Endothelial cell of umbilical vein (primary cell): ENCODE measurements at regions not wholly inside any gene's neighbourhood (a gene's known extent, or its start where the extent isn't known, plus 50 kb on each side); places are given as distances from the start of the nearest gene placed in this dataset.

Source experiments
- BruUV-seq: library from RNA; stranded (reverse); fragments of 400-500 nt; replicated peaks from 2 replicates; lab custom pipeline; 2021; lab: Mats Ljungman, UMichigan
- CTCF ChIA-PET: fragments of 300-600, 350-600 bp; sonication (Branson Sonifier 250); formaldehyde crosslinking; loops from one replicate; lab custom pipeline; 2021; ENCODE audit warnings: antibody characterized with exemption, inconsistent platforms; lab: Charles Lee
- POLR2A ChIA-PET: fragments of 300-600, 350-600 bp; sonication (Branson Sonifier 250); formaldehyde crosslinking; loops from one replicate; lab custom pipeline; 2021; ENCODE audit warnings: antibody characterized with exemption, inconsistent platforms; lab: Charles Lee
- DNase-seq: peaks from one replicate; pipeline ENCODE4 v3.0.0-alpha.2; 2011; ENCODE audit warnings: low read depth, low spot score
- FAIRE-seq: peaks from 2 replicates; lab custom pipeline; 2011; peaks lifted over from hg19 to GRCh38; lab: Jason Lieb, UNC
- H2AFZ ChIP-seq: 2 replicates; pipeline ENCODE4 v1.6.0; 2012; ENCODE audit warnings: low read depth, low read length, control low read depth, inconsistent platforms
- H3K27ac ChIP-seq: 2 replicates; pipeline ENCODE4 v1.5.1; 2011; ENCODE audit warnings: low read depth, mild to moderate bottlenecking, control low read depth, low read length, moderate library complexity; ENCODE audit not compliant: insufficient read depth
- H3K27me3 ChIP-seq, 2 experiments: 2 replicates each; pipeline versions ENCODE4 v1.6.0 to v1.6.1; 2011; ENCODE audit warnings: low read length in 2 of 2, mixed read lengths in 1 of 2; ENCODE audit not compliant: control insufficient read depth in 2 of 2, insufficient read depth in 2 of 2
- H3K36me3 ChIP-seq, 2 experiments: 2 replicates in 1 of 2; 3 replicates in 1 of 2; pipeline ENCODE4 v1.5.1; 2011; ENCODE audit warnings: low read length in 2 of 2, mild to moderate bottlenecking in 1 of 2, moderate library complexity in 1 of 2; ENCODE audit not compliant: control insufficient read depth in 2 of 2, insufficient read depth in 2 of 2; ENCODE audit errors: extremely low read depth in 1 of 2
- H3K4me1 ChIP-seq: 3 replicates; pipeline ENCODE4 v1.5.1; 2011; ENCODE audit warnings: mild to moderate bottlenecking, low read length; ENCODE audit not compliant: control insufficient read depth, insufficient read depth; ENCODE audit errors: extremely low read depth
- H3K4me2 ChIP-seq: 2 replicates; pipeline ENCODE4 v1.6.1; 2011; ENCODE audit warnings: low read length, control low read depth, mixed read lengths; ENCODE audit not compliant: insufficient read depth
- H3K4me3 ChIP-seq, 3 experiments: fragments of 200-600 bp in 1 of 3; sonication (generic), shearing (Covaris generic) in 1 of 3; replicated peaks in 1 of 3; 2 replicates each; pipeline ENCODE4 v1.5.1; 2011 to 2016; ENCODE audit warnings: control low read depth in 3 of 3, low read length in 3 of 3, mild to moderate bottlenecking in 2 of 3, inconsistent platforms in 1 of 3, low read depth in 1 of 3, moderate library complexity in 1 of 3; ENCODE audit not compliant: insufficient read depth in 1 of 3
- H3K79me2 ChIP-seq: 2 replicates; pipeline ENCODE4 v1.6.0; 2012; ENCODE audit warnings: low read length, inconsistent platforms; ENCODE audit not compliant: control insufficient read depth, insufficient read depth
- H3K9ac ChIP-seq: replicated peaks from 2 replicates; pipeline ENCODE3; 2011; ENCODE audit warnings: low read length, control low read depth; ENCODE audit not compliant: insufficient read depth; ENCODE audit errors: extremely low read depth
- H3K9me1 ChIP-seq: replicated peaks from 3 replicates; pipeline ENCODE4 v1.6.0; 2011; ENCODE audit warnings: mild to moderate bottlenecking, low read length; ENCODE audit not compliant: control insufficient read depth, insufficient read depth; ENCODE audit errors: extremely low read depth
- H3K9me3 ChIP-seq: replicated peaks from 2 replicates; pipeline ENCODE4 v1.5.1; 2012; ENCODE audit warnings: low read length, inconsistent platforms; ENCODE audit not compliant: control insufficient read depth, insufficient read depth
- H4K20me1 ChIP-seq: replicated peaks from 2 replicates; pipeline ENCODE3; 2011; ENCODE audit warnings: mild to moderate bottlenecking, low read length; ENCODE audit not compliant: control insufficient read depth, insufficient read depth; ENCODE audit errors: extremely low read depth
- CTCF ChIP-seq, 2 donors: IDR thresholded peaks; 1 replicate in 1 of 2; 2 replicates in 1 of 2; pipeline ENCODE4 v1.5.1; 2011; ENCODE audit warnings: low read length in 2 of 2, mild to moderate bottlenecking in 2 of 2, moderate library complexity in 2 of 2, control low read depth in 1 of 2, inconsistent platforms in 1 of 2, low read depth in 1 of 2; ENCODE audit not compliant: insufficient read depth in 1 of 2; ENCODE audit errors: extremely low read depth in 1 of 2
- EZH2 ChIP-seq: IDR thresholded peaks from 2 replicates; pipeline ENCODE4 v1.6.1; 2012; ENCODE audit warnings: borderline replicate concordance, low read depth, mild to moderate bottlenecking, moderate library complexity, low read length, inconsistent platforms; ENCODE audit not compliant: severe bottlenecking
- FOS ChIP-seq: IDR thresholded peaks from 2 replicates; pipeline ENCODE4 v1.6.1; 2011; ENCODE audit warnings: mild to moderate bottlenecking, low read length, moderate library complexity, borderline replicate concordance; ENCODE audit not compliant: insufficient read depth
- GATA2 ChIP-seq: IDR thresholded peaks from 2 replicates; pipeline ENCODE4 v1.7.0; 2011; ENCODE audit warnings: low read depth, mild to moderate bottlenecking, moderate library complexity, mixed read lengths, low read length; ENCODE audit not compliant: insufficient read length, insufficient read depth
- JUN ChIP-seq: IDR thresholded peaks from 2 replicates; pipeline ENCODE4 v1.6.1; 2011; ENCODE audit warnings: borderline replicate concordance, low read depth; ENCODE audit not compliant: insufficient read length, insufficient read depth
- MAX ChIP-seq: IDR thresholded peaks from 2 replicates; pipeline ENCODE4 v1.6.1; 2011; ENCODE audit not compliant: insufficient read depth, insufficient read length
- MYC ChIP-seq: IDR thresholded peaks from one replicate; pipeline ENCODE4 v1.6.1; 2011; ENCODE audit warnings: mild to moderate bottlenecking, low read depth, low read length
- POLR2A ChIP-seq: IDR thresholded peaks from 2 replicates; pipeline ENCODE4 v1.6.1; 2012; ENCODE audit warnings: low read depth, mild to moderate bottlenecking, control low read depth, low read length
- POLR2AphosphoS5 ChIP-seq: IDR thresholded peaks from 2 replicates; pipeline ENCODE4 v1.6.1; 2012; ENCODE audit warnings: low read depth, mild to moderate bottlenecking, control low read depth, low read length, moderate library complexity; ENCODE audit not compliant: insufficient read depth
- dilution Hi-C: fragments of 300-500 bp; cut with MboI; formaldehyde crosslinking; loops from one replicate; pipeline ENCODE4 v1.15.0; 2019; ENCODE audit warnings: low sequenced_read_pairs; ENCODE audit not compliant: extremely low pct_ligation_motif_present
- intact Hi-C: fragments of 100-400 bp; cut with micrococcal nuclease; formaldehyde crosslinking; loops from one replicate; pipeline ENCODE4 v1.10.0; 2022

- no peaks in the 10 kb centered on the region for H3K79me2 ChIP-seq
- no TSS peak for BruUV-seq
- CTCF ChIA-PET: interaction anchor here (1.8 kb wide), 1 partner anchor 10 kb away, joined by 6 read pairs; no protein-coding TSS in a partner anchor
- dilution Hi-C loops: no loop called here
- no peaks in the 10 kb centered on the region for H3K36me3 ChIP-seq
- H3K27me3 ChIP-seq: no peaks in the 10 kb centered on the region
- no peak overlapping the region for H3K4me3 ChIP-seq
- DNase-seq: no peak
- intact Hi-C loops: no loop called here
- H4K20me1 ChIP-seq: no peaks in the 10 kb centered on the region
- POLR2A ChIA-PET: interaction anchor here (0.6 kb wide), 1 partner anchor 11 kb away, joined by 3 read pairs; no protein-coding TSS in a partner anchor
- TF ChIP-seq JUN (no peak), MAX (no peak), EZH2 (no peak), GATA2 (no peak), POLR2AphosphoS5 (no peak), FOS (no peak), MYC (no peak), CTCF (IDR thresholded peaks at IDR 0.05; ENCODE audit: extremely low read depth in 1 of 2, insufficient read depth in 1 of 2, low read depth in 1 of 2, low read length in 2 of 2) (no peak), POLR2A (no peak)
- no peaks in the 10 kb centered on the region for H3K9me1 ChIP-seq
- H3K9ac ChIP-seq: no peak overlapping the region
- H3K27ac ChIP-seq: no peak overlapping the region
- H3K4me2 ChIP-seq: no peak overlapping the region
- H3K9me3 ChIP-seq: no peaks in the 10 kb centered on the region
- no peaks in the 10 kb centered on the region for H3K4me1 ChIP-seq
- FAIRE-seq: no peak
- H2AFZ ChIP-seq: no peak overlapping the region
Observed at GRCh38 chrX:69231903-69232302, 66.7 kb upstream of the PJA1 start.
